ENCODE measurements at regions not wholly inside any gene's neighbourhood (a gene's known extent, or its start where the extent isn't known, plus 50 kb on each side); places are given as distances from the start of the nearest gene placed in this dataset.
"Not testable (repeated sequence)": the region's sequence is repeated elsewhere in the genome, so short reads cannot be mapped to it uniquely, and the experiment has no call there.

- no peak for TF ChIP-seq CTCF (IDR thresholded peaks at IDR 0.05; ENCODE audit: extremely low read depth, low read depth, low read length)
- Histone ChIP-seq H3K36me3 (ENCODE audit: insufficient read depth, low read length) (no peaks in the 10 kb centered on the region), H3K27me3 (ENCODE audit: insufficient read depth, low read length) (no peaks in the 10 kb centered on the region), H4K20me1 (ENCODE audit: insufficient read depth, low read length) (no peaks in the 10 kb centered on the region), H2AFZ (ENCODE audit: low read length) (no peak overlapping the region), H3K79me2 (ENCODE audit: insufficient read depth, low read length) (no peaks in the 10 kb centered on the region), H3K9me3 (ENCODE audit: low read depth, low read length) (no peaks in the 10 kb centered on the region), H3K4me3 (ENCODE audit: insufficient read depth, low read length) (no peak overlapping the region), H3K4me1 (ENCODE audit: insufficient read depth, low read length) (no peaks in the 10 kb centered on the region), H3K27ac (ENCODE audit: low read depth, low read length) (no peak overlapping the region), H3K4me2 (ENCODE audit: insufficient read depth, low read length) (no peak overlapping the region)
- no peak for DNase-seq (ENCODE audit: insufficient read length, low spot score, missing footprints)
Observed at GRCh38 chr6:76162811-76163210, 90.3 kb upstream of the IMPG1 start.

- H3K9me3 ChIP-seq (ENCODE audit: low read depth, low read length); H4K20me1 ChIP-seq (ENCODE audit: insufficient read depth, low read length); H3K4me1 ChIP-seq (ENCODE audit: insufficient read depth, low read length); H3K27me3 ChIP-seq (ENCODE audit: insufficient read depth, low read length); DNase-seq (ENCODE audit: insufficient read length, low spot score, missing footprints); H3K79me2 ChIP-seq (ENCODE audit: insufficient read depth, low read length); H3K36me3 ChIP-seq (ENCODE audit: insufficient read depth, low read length); H3K4me2 ChIP-seq (ENCODE audit: insufficient read depth, low read length); H3K4me3 ChIP-seq (ENCODE audit: insufficient read depth, low read length); H3K27ac ChIP-seq (ENCODE audit: low read depth, low read length); H2AFZ ChIP-seq (ENCODE audit: low read length): not testable (repeated sequence)
Observed at GRCh38 chr6:76157800-76158199, 85.3 kb upstream of the IMPG1 start.

- Histone ChIP-seq H2AFZ (ENCODE audit: low read length) (no peak overlapping the region), H3K4me1 (ENCODE audit: insufficient read depth, low read length) (no peaks in the 10 kb centered on the region), H3K79me2 (ENCODE audit: insufficient read depth, low read length) (no peaks in the 10 kb centered on the region), H3K36me3 (ENCODE audit: insufficient read depth, low read length) (no peaks in the 10 kb centered on the region), H3K4me2 (ENCODE audit: insufficient read depth, low read length) (no peak overlapping the region), H3K27ac (ENCODE audit: low read depth, low read length) (no peak overlapping the region), H4K20me1 (ENCODE audit: insufficient read depth, low read length) (no peaks in the 10 kb centered on the region), H3K9me3 (ENCODE audit: low read depth, low read length) (no peaks in the 10 kb centered on the region), H3K4me3 (ENCODE audit: insufficient read depth, low read length) (no peak overlapping the region), H3K27me3 (ENCODE audit: insufficient read depth, low read length) (no peaks in the 10 kb centered on the region)
- DNase-seq (ENCODE audit: insufficient read length, low spot score, missing footprints): no peak
- TF ChIP-seq CTCF (IDR thresholded peaks at IDR 0.05; ENCODE audit: extremely low read depth, low read depth, low read length): no peak
Observed at GRCh38 chr6:76135481-76135880, 63.0 kb upstream of the IMPG1 start.

GRCh38 chr6:76134651-76135050, 62.2 kb upstream of the IMPG1 start:
- Histone ChIP-seq H4K20me1 (ENCODE audit: insufficient read depth, low read length) (no peaks in the 10 kb centered on the region), H3K27me3 (ENCODE audit: insufficient read depth, low read length) (no peaks in the 10 kb centered on the region), H3K4me1 (ENCODE audit: insufficient read depth, low read length) (no peaks in the 10 kb centered on the region), H3K27ac (ENCODE audit: low read depth, low read length) (no peak overlapping the region), H3K9me3 (ENCODE audit: low read depth, low read length) (no peaks in the 10 kb centered on the region), H3K79me2 (ENCODE audit: insufficient read depth, low read length) (no peaks in the 10 kb centered on the region), H2AFZ (ENCODE audit: low read length) (no peak overlapping the region), H3K36me3 (ENCODE audit: insufficient read depth, low read length) (no peaks in the 10 kb centered on the region), H3K4me3 (ENCODE audit: insufficient read depth, low read length) (no peak overlapping the region), H3K4me2 (ENCODE audit: insufficient read depth, low read length) (no peak overlapping the region)
- TF ChIP-seq CTCF (IDR thresholded peaks at IDR 0.05; ENCODE audit: extremely low read depth, low read depth, low read length): no peak
- no peak for DNase-seq (ENCODE audit: insufficient read length, low spot score, missing footprints)

- no peak overlapping the region for H3K4me2 ChIP-seq (ENCODE audit: insufficient read depth, low read length)
- no peak for DNase-seq (ENCODE audit: insufficient read length, low spot score, missing footprints)
- no peaks in the 10 kb centered on the region for H3K4me1 ChIP-seq (ENCODE audit: insufficient read depth, low read length)
- no peaks in the 10 kb centered on the region for H4K20me1 ChIP-seq (ENCODE audit: insufficient read depth, low read length)
- H3K27me3 ChIP-seq (ENCODE audit: insufficient read depth, low read length): no peaks in the 10 kb centered on the region
- no peaks in the 10 kb centered on the region for H3K36me3 ChIP-seq (ENCODE audit: insufficient read depth, low read length)
- no peaks in the 10 kb centered on the region for H3K79me2 ChIP-seq (ENCODE audit: insufficient read depth, low read length)
- no peak overlapping the region for H2AFZ ChIP-seq (ENCODE audit: low read length)
- no peak overlapping the region for H3K27ac ChIP-seq (ENCODE audit: low read depth, low read length)
- H3K9me3 ChIP-seq (ENCODE audit: low read depth, low read length): no peaks in the 10 kb centered on the region
- no peak for TF ChIP-seq CTCF (IDR thresholded peaks at IDR 0.05; ENCODE audit: extremely low read depth, low read depth, low read length)
- H3K4me3 ChIP-seq (ENCODE audit: insufficient read depth, low read length): no peak overlapping the region
Observed at GRCh38 chr6:76124018-76124417, 51.6 kb upstream of the IMPG1 start.

Measured in osteoblast (primary cell).